LoVo (cell line): ENCODE measurements at regions not wholly inside any gene's neighbourhood (a gene's known extent, or its start where the extent isn't known, plus 50 kb on each side); places are given as distances from the start of the nearest gene placed in this dataset.
A peak's percentile ranks its signal among the peaks of the same experiment; 100 is the strongest.
"Not testable (repeated sequence)": the region's sequence is repeated elsewhere in the genome, so short reads cannot be mapped to it uniquely, and the experiment has no call there.

Experiments
- DNase-seq: peaks from one replicate; pipeline ENCODE4 v3.0.0-alpha.2; 2016; ENCODE audit warnings: low spot score

- no peak for DNase-seq
Observed at GRCh38 chr3:152581951-152582350, 253.0 kb upstream of the P2RY1 start.

- no peak for DNase-seq
Observed at GRCh38 chr3:152583963-152584362, 251.0 kb upstream of the P2RY1 start.

- DNase-seq = no peak
Observed at GRCh38 chr3:152586974-152587373, 248.0 kb upstream of the P2RY1 start.

- DNase-seq = no peak
Observed at GRCh38 chr3:152587861-152588260, 247.1 kb upstream of the P2RY1 start.

- DNase-seq = no peak
Observed at GRCh38 chr3:152589644-152590043, 245.3 kb upstream of the P2RY1 start.

- no peak for DNase-seq
Observed at GRCh38 chr3:152591515-152591914, 243.4 kb upstream of the P2RY1 start.

- no peak for DNase-seq
Observed at GRCh38 chr3:152593242-152593641, 241.7 kb upstream of the P2RY1 start.

GRCh38 chr3:152595975-152596821, 238.7 kb upstream of the P2RY1 start:
- peak; percentile 56 for DNase-seq

- not testable (repeated sequence) for DNase-seq
Observed at GRCh38 chr3:152596832-152597231, 238.1 kb upstream of the P2RY1 start.

- DNase-seq = no peak
Observed at GRCh38 chr3:152606146-152606545, 228.8 kb upstream of the P2RY1 start.

GRCh38 chr3:152607179-152607578, 227.8 kb upstream of the P2RY1 start:
- no peak for DNase-seq

- DNase-seq = no peak
Observed at GRCh38 chr3:152608696-152609594, 226.0 kb upstream of the P2RY1 start.

GRCh38 chr3:152609891-152610290, 225.0 kb upstream of the P2RY1 start:
- no peak for DNase-seq

- no peak for DNase-seq
Observed at GRCh38 chr3:152610622-152611021, 224.3 kb upstream of the P2RY1 start.

GRCh38 chr3:152611905-152612304, 223.0 kb upstream of the P2RY1 start:
- no peak for DNase-seq

- DNase-seq = no peak
Observed at GRCh38 chr3:152613851-152614250, 221.1 kb upstream of the P2RY1 start.

- DNase-seq = no peak
Observed at GRCh38 chr3:152615681-152616080, 219.2 kb upstream of the P2RY1 start.

- no peak for DNase-seq
Observed at GRCh38 chr3:152617609-152618008, 217.3 kb upstream of the P2RY1 start.

GRCh38 chr3:152618529-152618928, 216.4 kb upstream of the P2RY1 start:
- DNase-seq = no peak

GRCh38 chr3:152619691-152620090, 215.2 kb upstream of the P2RY1 start:
- no peak for DNase-seq

GRCh38 chr3:152620395-152620794, 214.5 kb upstream of the P2RY1 start:
- DNase-seq = no peak

- no peak for DNase-seq
Observed at GRCh38 chr3:152621006-152621868, 213.7 kb upstream of the P2RY1 start.
